ENCODE measurements at regions not wholly inside any gene's neighbourhood (a gene's known extent, or its start where the extent isn't known, plus 50 kb on each side); places are given as distances from the start of the nearest gene placed in this dataset.

- no peak for TF ChIP-seq ZNF770 (CRISPR knock-in tag; IDR thresholded peaks at IDR 0.05)
- TF ChIP-seq ELF4 (CRISPR knock-in tag; IDR thresholded peaks at IDR 0.05; ENCODE audit: borderline replicate concordance): no peak
- no peak for TF ChIP-seq ZMYM4 (CRISPR knock-in tag; IDR thresholded peaks at IDR 0.05)
- TF ChIP-seq NFE2L2 (IDR thresholded peaks at IDR 0.05; ENCODE audit: low read length): no peak
- TF ChIP-seq CBX2 (IDR thresholded peaks at IDR 0.05; ENCODE audit: low read depth, low read length): no peak
- TF ChIP-seq CBX2 (CRISPR knock-in tag; IDR thresholded peaks at IDR 0.05; ENCODE audit: low read depth): no peak
- no peak for TF ChIP-seq POLR2AphosphoS5 (IDR thresholded peaks at IDR 0.05; ENCODE audit: low read depth, low read length)
- no peak for TF ChIP-seq ZNF333 (CRISPR knock-in tag; IDR thresholded peaks at IDR 0.05; ENCODE audit: borderline replicate concordance)
- TF ChIP-seq, protein P1, sequence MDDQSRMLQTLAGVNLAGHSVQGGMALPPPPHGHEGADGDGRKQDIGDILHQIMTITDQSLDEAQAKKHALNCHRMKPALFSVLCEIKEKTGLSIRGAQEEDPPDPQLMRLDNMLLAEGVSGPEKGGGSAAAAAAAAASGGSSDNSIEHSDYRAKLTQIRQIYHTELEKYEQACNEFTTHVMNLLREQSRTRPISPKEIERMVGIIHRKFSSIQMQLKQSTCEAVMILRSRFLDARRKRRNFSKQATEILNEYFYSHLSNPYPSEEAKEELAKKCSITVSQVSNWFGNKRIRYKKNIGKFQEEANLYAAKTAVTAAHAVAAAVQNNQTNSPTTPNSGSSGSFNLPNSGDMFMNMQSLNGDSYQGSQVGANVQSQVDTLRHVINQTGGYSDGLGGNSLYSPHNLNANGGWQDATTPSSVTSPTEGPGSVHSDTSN (CRISPR knock-in tag; IDR thresholded peaks at IDR 0.05; ENCODE audit: borderline replicate concordance): no peak
- no peak for TF ChIP-seq SAFB2 (CRISPR knock-in tag; IDR thresholded peaks at IDR 0.05; ENCODE audit: borderline replicate concordance, low read depth)
- no peak for TF ChIP-seq ZBED4 (CRISPR knock-in tag; IDR thresholded peaks at IDR 0.05; ENCODE audit: borderline replicate concordance)
Observed at GRCh38 chr20:6848992-6849391, 81.5 kb downstream of the BMP2 start.
